Sigmoid colon (tissue), 4 donors: ENCODE measurements at regions not wholly inside any gene's neighbourhood (a gene's known extent, or its start where the extent isn't known, plus 50 kb on each side); places are given as distances from the start of the nearest gene placed in this dataset.

Experiments
- CTCF ChIP-seq, 4 experiments: fragments of 450-650 bp in 3 of 4; fragments of 200-600 bp in 1 of 4; IDR thresholded peaks; one replicate each; pipeline ENCODE4 v1.5.1; 2016 to 2019; ENCODE audit warnings: antibody characterized with exemption in 4 of 4, mild to moderate bottlenecking in 3 of 4, moderate library complexity in 2 of 4
- EP300 ChIP-seq, 4 donors: sonication (generic); formaldehyde crosslinking; IDR thresholded peaks; one replicate each; pipeline ENCODE4 v1.6.1; 2017; ENCODE audit warnings: antibody characterized with exemption in 4 of 4
- POLR2AphosphoS5 ChIP-seq, 4 donors: sonication (generic); formaldehyde crosslinking; IDR thresholded peaks; one replicate each; pipeline ENCODE4 v1.6.1; 2017; ENCODE audit warnings: antibody characterized with exemption in 4 of 4

- TF ChIP-seq CTCF (IDR thresholded peaks at IDR 0.05), result peak in 1 of 4 experiments; percentile 20
- TF ChIP-seq POLR2AphosphoS5 (IDR thresholded peaks at IDR 0.05), result no peak
- TF ChIP-seq EP300 (IDR thresholded peaks at IDR 0.05), result no peak
These were observed 66.4 kb upstream of the C4orf54 start for GRCh38 chr4:99724067-99724466.
